ENCODE measurements at regions not wholly inside any gene's neighbourhood (a gene's known extent, or its start where the extent isn't known, plus 50 kb on each side); places are given as distances from the start of the nearest gene placed in this dataset.

DNA sequence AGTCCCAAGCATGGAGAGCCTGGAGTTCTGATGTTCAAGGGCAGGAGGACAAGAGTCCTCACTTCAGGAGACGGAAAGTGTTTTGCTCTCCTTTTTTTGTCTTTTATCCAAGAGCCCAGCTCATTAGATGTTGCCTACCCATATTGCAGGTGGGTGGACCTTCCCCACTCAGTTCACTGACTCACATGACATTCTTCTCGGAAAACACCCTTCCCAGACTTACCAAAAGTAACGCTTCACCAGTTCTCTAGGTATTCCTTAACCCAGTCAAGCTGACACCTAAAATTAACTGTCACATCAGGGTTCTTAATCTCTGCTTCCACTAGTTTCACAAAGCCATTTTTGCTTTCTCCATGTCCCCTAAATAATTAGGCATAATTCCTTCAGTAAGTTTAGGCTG is 2215.4 kb upstream of the PCDH20 start:
- no peak for DNase-seq (ENCODE audit: low read depth)
- TF ChIP-seq, protein P1, sequence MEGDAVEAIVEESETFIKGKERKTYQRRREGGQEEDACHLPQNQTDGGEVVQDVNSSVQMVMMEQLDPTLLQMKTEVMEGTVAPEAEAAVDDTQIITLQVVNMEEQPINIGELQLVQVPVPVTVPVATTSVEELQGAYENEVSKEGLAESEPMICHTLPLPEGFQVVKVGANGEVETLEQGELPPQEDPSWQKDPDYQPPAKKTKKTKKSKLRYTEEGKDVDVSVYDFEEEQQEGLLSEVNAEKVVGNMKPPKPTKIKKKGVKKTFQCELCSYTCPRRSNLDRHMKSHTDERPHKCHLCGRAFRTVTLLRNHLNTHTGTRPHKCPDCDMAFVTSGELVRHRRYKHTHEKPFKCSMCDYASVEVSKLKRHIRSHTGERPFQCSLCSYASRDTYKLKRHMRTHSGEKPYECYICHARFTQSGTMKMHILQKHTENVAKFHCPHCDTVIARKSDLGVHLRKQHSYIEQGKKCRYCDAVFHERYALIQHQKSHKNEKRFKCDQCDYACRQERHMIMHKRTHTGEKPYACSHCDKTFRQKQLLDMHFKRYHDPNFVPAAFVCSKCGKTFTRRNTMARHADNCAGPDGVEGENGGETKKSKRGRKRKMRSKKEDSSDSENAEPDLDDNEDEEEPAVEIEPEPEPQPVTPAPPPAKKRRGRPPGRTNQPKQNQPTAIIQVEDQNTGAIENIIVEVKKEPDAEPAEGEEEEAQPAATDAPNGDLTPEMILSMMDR (IDR thresholded peaks at IDR 0.05; ENCODE audit: low read depth, low read length, missing control alignments), result no peak
- in situ Hi-C loops (cut with HindIII; ENCODE audit: low sequenced_read_pairs), result no loop called here
- no peak overlapping the region for H3K4me3 ChIP-seq (ENCODE audit: low read depth, low read length)

DNA sequence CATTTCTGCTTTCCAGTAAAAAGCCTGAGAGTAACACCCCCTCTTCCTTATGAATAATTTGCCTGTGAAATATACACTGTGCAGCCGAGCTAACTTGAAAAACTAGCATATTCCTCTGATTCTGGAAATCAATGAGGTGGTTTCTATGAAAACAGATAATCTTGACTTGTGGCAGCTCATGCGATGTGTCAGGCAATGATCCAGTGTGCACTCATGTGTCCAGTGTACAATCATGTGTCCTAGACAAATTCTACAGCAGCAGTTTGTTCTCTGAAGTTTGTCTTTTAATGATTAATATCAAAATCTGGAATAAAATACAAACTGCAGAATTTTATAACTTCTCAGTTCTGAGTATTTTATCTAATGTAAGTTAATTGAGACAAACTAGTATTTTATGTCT is 2213.9 kb upstream of the PCDH20 start:
- TF ChIP-seq, protein P1 (IDR thresholded peaks at IDR 0.05; ENCODE audit: low read depth, low read length, missing control alignments), result no peak
- in situ Hi-C loops (cut with HindIII; ENCODE audit: low sequenced_read_pairs), result no loop called here
- no peak for DNase-seq (ENCODE audit: low read depth)
- no peak overlapping the region for H3K4me3 ChIP-seq (ENCODE audit: low read depth, low read length)

DNA sequence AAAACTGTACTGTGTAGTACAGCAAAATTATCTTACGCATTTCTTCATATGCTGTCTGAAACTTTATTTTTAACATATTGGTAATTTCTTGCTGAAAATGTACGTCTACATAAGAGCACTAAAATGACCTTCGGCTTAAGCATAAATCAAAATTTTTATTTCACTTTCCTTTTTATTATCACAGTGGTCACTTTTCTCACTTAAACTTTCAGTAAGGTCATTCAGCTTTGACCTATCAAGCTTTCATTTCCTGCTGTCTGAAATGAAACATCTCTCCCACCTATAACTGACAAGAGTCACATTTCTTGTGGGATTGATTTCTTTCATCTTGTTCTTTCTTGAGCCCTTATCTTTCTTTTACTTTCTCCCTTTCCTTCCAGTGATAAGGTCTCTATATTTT is 2212.7 kb upstream of the PCDH20 start:
- TF ChIP-seq, protein P1 (IDR thresholded peaks at IDR 0.05; ENCODE audit: low read depth, low read length, missing control alignments), result no peak
- in situ Hi-C loops (cut with HindIII; ENCODE audit: low sequenced_read_pairs), result no loop called here
- DNase-seq (ENCODE audit: low read depth), result no peak
- no peak overlapping the region for H3K4me3 ChIP-seq (ENCODE audit: low read depth, low read length)

DNA sequence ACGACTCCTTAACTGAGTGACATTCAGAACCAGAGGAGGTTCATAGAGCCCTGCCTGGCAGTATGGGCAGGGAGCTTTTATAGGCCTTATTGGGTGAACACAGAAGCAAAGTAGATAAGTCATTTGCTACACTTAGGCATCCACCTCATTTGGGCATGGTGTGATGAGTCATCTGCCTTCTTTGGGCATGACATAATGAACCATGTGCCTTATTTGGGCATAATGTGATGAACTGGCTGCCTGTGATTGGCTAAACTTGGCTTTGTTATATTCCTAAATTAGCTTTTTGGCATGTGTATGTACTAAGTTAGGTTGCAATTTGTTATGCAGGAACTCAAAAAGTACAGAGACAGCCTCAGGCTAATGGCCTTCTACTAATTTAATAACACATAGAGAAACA is 2210.2 kb upstream of the PCDH20 start:
- in situ Hi-C loops (cut with HindIII; ENCODE audit: low sequenced_read_pairs), result no loop called here
- no peak for DNase-seq (ENCODE audit: low read depth)
- H3K4me3 ChIP-seq (ENCODE audit: low read depth, low read length), result no peak overlapping the region
- TF ChIP-seq, protein P1 (IDR thresholded peaks at IDR 0.05; ENCODE audit: low read depth, low read length, missing control alignments), result no peak

DNA sequence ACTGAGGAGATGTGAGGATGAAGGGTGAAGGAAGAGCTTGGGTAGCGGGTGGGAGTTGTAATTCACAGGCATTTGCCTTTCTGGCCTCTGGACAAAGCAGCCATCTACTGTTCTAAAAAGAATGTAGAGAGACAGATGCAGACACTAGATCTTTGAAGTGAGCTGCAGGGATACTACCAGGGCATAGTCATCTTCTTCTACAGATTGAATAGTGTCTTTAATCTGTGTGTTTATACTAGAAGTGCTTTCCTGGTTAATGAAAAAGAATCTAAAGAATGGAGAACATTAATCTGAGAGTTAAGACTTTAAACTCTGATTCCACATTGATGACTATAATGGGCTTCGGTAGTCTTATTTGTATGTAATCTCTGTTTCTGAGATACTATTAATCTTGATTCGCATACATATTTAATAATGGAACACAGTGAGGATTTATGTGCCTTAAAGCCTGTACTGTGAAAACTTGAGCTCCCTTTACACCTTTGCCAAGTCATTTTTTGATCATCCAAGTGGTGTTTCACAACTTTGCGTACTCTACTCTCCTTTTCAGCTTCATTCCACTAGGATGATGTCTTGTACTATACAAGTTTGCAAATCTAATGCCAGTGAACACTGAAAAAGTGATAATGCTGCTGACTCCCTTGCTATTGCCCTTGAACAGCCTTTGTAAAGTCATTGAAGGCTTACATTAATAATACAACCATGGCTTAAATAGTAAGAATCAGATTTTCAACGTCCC is 2199.4 kb upstream of the PCDH20 start:
- TF ChIP-seq, protein P1 (IDR thresholded peaks at IDR 0.05; ENCODE audit: low read depth, low read length, missing control alignments), result no peak
- in situ Hi-C loops (cut with HindIII; ENCODE audit: low sequenced_read_pairs), result no loop called here
- no peak overlapping the region for H3K4me3 ChIP-seq (ENCODE audit: low read depth, low read length)
- no peak for DNase-seq (ENCODE audit: low read depth)

DNA sequence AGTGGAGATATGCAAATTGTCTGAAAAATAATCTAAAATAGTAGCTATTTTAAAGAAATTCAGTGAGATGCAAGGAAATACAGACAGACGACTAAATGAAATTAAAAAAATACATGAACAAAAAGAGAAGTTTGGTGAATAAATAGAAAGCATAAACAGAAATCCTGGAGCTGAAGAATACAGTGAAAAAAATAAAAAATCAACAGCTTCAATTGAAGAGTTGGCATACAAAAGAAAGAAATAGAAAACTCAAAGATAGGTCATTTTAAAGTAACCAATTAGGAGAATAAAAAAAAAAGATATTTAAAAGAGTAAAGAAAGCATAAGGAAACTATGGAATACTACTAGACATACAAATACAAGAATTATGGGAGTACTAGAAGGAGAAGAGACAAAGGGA is 2191.5 kb upstream of the PCDH20 start:
- TF ChIP-seq, protein P1 (IDR thresholded peaks at IDR 0.05; ENCODE audit: low read depth, low read length, missing control alignments), result no peak
- no peak for DNase-seq (ENCODE audit: low read depth)
- in situ Hi-C loops (cut with HindIII; ENCODE audit: low sequenced_read_pairs), result no loop called here
- no peak overlapping the region for H3K4me3 ChIP-seq (ENCODE audit: low read depth, low read length)
